PFSK-1 (cell line): ENCODE measurements at regions not wholly inside any gene's neighbourhood (a gene's known extent, or its start where the extent isn't known, plus 50 kb on each side); places are given as distances from the start of the nearest gene placed in this dataset.

ENCODE experiments used
- FOXP2 ChIP-seq: optimal IDR thresholded peaks from 2 replicates; pipeline ENCODE3; 2011; ENCODE audit warnings: borderline replicate concordance, control low read depth, inconsistent platforms; ENCODE audit not compliant: insufficient read depth; ENCODE audit errors: extremely low read length, extremely low read depth
- POLR2AphosphoS5 ChIP-seq: IDR thresholded peaks from 2 replicates; pipeline ENCODE4 v1.6.1; 2012; ENCODE audit warnings: low read depth, mild to moderate bottlenecking, control low read depth, low read length, moderate library complexity
- SIN3A ChIP-seq: IDR thresholded peaks from 2 replicates; pipeline ENCODE4 v1.6.1; 2012; ENCODE audit warnings: mild to moderate bottlenecking, low read length, moderate library complexity, borderline replicate concordance; ENCODE audit not compliant: insufficient read depth
- TAF1 ChIP-seq: IDR thresholded peaks from 2 replicates; pipeline ENCODE4 v1.6.1; 2012; ENCODE audit warnings: low read length, control low read depth, borderline replicate concordance; ENCODE audit not compliant: insufficient read depth
- TF ChIP-seq, protein P1 (sequence below), 2 experiments: IDR thresholded peaks; 2 replicates each; pipeline versions ENCODE4 v1.6.1 to v1.8.0; 2011 to 2012; ENCODE audit warnings: low read depth in 2 of 2, low read length in 2 of 2, control low read depth in 1 of 2, inconsistent platforms in 1 of 2, mild to moderate bottlenecking in 1 of 2, moderate library complexity in 1 of 2; ENCODE audit not compliant: insufficient read depth in 1 of 2

DNA sequence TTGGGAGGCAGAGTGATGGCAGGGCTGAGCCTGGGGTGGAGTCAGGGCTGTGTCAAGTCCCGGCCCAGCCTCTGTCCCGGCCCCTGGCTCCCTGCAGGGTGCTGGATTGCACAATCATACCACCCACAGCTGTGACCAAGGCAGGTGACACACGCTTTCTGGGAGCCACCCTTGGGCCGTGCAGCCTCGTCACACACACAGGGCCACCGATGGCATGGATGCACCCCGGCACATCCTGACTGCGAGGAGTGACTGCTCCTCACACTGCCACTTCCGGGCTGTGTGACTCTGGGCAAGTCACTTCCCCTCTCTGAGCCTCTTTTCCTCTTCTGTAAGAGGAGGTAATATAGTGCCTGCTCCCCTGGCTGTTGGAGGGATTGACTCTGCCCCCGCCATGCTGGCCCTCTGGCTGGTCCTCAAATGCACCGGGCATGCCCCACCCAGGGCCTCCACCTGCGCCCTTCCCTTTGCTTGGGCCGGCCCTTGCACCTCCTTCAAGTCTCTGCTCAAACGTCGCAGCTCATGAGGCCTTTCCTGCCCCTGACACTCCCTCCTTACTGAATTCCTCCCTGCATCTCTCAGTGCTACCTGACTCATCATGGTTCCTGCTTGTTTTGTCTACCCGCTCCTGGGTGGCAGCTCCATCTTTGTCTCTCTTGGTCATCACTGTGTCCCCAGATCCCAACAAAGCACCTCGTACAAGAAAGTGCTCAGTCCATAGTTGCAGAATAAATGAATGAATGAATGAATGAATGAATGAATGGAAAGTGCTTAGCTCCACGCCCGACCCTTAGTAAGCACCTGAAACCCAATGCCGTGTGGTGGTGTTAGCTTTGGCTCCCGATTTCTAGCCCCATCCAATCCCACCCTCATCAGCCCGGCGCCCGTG lies 93.5 kb downstream of the CEBPB start:
- TF ChIP-seq, protein P1, sequence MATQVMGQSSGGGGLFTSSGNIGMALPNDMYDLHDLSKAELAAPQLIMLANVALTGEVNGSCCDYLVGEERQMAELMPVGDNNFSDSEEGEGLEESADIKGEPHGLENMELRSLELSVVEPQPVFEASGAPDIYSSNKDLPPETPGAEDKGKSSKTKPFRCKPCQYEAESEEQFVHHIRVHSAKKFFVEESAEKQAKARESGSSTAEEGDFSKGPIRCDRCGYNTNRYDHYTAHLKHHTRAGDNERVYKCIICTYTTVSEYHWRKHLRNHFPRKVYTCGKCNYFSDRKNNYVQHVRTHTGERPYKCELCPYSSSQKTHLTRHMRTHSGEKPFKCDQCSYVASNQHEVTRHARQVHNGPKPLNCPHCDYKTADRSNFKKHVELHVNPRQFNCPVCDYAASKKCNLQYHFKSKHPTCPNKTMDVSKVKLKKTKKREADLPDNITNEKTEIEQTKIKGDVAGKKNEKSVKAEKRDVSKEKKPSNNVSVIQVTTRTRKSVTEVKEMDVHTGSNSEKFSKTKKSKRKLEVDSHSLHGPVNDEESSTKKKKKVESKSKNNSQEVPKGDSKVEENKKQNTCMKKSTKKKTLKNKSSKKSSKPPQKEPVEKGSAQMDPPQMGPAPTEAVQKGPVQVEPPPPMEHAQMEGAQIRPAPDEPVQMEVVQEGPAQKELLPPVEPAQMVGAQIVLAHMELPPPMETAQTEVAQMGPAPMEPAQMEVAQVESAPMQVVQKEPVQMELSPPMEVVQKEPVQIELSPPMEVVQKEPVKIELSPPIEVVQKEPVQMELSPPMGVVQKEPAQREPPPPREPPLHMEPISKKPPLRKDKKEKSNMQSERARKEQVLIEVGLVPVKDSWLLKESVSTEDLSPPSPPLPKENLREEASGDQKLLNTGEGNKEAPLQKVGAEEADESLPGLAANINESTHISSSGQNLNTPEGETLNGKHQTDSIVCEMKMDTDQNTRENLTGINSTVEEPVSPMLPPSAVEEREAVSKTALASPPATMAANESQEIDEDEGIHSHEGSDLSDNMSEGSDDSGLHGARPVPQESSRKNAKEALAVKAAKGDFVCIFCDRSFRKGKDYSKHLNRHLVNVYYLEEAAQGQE (IDR thresholded peaks at IDR 0.05; ENCODE audit: insufficient read depth in 1 of 2, low read depth in 2 of 2, low read length in 2 of 2) = no peak
- TF ChIP-seq POLR2AphosphoS5 (no peak), SIN3A (no peak), FOXP2 (no peak), TAF1 (no peak)

DNA sequence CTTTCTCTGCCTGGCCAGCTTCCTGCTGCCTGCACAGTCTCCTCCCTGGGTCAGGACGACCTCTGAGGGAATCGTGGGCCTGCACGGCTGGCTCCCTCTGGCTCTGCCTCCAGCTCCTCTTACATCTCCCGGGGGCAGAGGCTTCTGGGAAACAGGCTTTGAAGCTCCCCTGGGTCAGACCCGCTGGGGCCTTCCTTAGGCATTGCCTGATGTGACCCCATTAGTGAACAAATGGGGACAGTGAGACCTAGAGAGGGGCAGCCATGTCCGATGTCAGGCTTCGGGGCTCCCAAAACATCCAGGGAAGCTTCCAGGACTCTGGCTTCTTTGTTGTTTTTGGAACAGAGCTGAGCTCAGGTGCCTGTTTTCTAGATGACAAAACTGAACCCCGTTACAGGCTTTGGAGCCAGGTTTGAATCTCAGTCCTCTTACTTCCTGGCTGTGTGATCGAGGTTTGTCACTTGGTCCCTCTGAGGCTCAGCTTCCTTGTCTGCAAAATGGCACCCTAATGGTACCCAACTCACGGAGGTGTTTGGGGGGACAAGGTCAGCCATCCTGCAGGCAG lies 94.3 kb downstream of the CEBPB start:
- TF ChIP-seq, protein P1 (IDR thresholded peaks at IDR 0.05; ENCODE audit: insufficient read depth in 1 of 2, low read depth in 2 of 2, low read length in 2 of 2) = no peak
- TF ChIP-seq TAF1 (no peak), FOXP2 (no peak), SIN3A (no peak), POLR2AphosphoS5 (no peak)

- TF ChIP-seq SIN3A (0 out of 2 replicates have a peak, but pooled peaks have one; percentile 18), FOXP2 (no peak), POLR2AphosphoS5 (no peak), TAF1 (no peak)
- TF ChIP-seq, protein P1 (IDR thresholded peaks at IDR 0.05; ENCODE audit: insufficient read depth in 1 of 2, low read depth in 2 of 2, low read length in 2 of 2) = no peak; a peak in 1 of 4 replicates
These were observed 94.9 kb downstream of the CEBPB start for GRCh38 chr20:50285376-50286173.

DNA sequence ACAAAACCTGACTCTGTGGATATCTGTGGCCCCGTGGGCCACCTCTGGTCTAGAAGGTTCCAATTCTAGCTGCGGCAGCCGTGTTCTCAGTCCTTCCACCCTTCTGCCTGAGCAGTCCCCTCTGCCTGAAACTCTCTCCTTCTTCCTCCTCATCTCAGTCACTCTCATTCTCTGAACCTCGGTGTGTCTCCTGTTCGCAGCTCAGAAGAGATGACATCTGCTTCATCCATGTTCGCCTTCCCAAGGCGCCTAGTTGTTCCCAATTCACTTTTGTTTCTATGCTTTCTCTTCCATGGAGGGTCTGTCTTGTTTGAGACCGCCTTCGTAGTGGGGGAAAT lies 95.5 kb downstream of the CEBPB start:
- TF ChIP-seq FOXP2 = no peak
- TF ChIP-seq TAF1 = no peak
- no peak for TF ChIP-seq POLR2AphosphoS5
- TF ChIP-seq SIN3A = no peak
- TF ChIP-seq, protein P1 (IDR thresholded peaks at IDR 0.05; ENCODE audit: insufficient read depth in 1 of 2, low read depth in 2 of 2, low read length in 2 of 2) = no peak
